Spinal cord (tissue), 9 donors: ENCODE measurements at regions not wholly inside any gene's neighbourhood (a gene's known extent, or its start where the extent isn't known, plus 50 kb on each side); places are given as distances from the start of the nearest gene placed in this dataset.
A peak's percentile ranks its signal among the peaks of the same experiment; 100 is the strongest.
"Not testable (repeated sequence)": the region's sequence is repeated elsewhere in the genome, so short reads cannot be mapped to it uniquely, and the experiment has no call there.

Source experiments
- DNase-seq, 6 donors: peaks; one replicate each; pipeline versions ENCODE4 v3.0.0 to v3.0.0-alpha.2; 2013 to 2015; ENCODE audit warnings: low spot score in 6 of 6, low read depth in 4 of 6
- H3K27ac ChIP-seq: one replicate; pipeline ENCODE4 v1.5.1; 2013; ENCODE audit warnings: low read depth, low read length, control low read depth
- H3K27me3 ChIP-seq: one replicate; pipeline ENCODE4 v1.6.1; 2013; ENCODE audit warnings: low read length; ENCODE audit not compliant: control insufficient read depth, insufficient read depth
- H3K36me3 ChIP-seq: one replicate; pipeline ENCODE4 v1.6.1; 2013; ENCODE audit warnings: low read length; ENCODE audit not compliant: control insufficient read depth, insufficient read depth
- H3K4me1 ChIP-seq: one replicate; pipeline ENCODE4 v1.6.1; 2013; ENCODE audit warnings: low read length; ENCODE audit not compliant: control insufficient read depth, insufficient read depth
- H3K4me3 ChIP-seq: one replicate; pipeline ENCODE4 v1.5.1; 2013; ENCODE audit warnings: low read depth, low read length, control low read depth
- H3K9me3 ChIP-seq: one replicate; pipeline ENCODE4 v1.6.1; 2013; ENCODE audit warnings: low read length; ENCODE audit not compliant: control insufficient read depth, insufficient read depth
- WGBS: methylation state at CpG from one replicate; pipeline ENCODE4 v1.1.5; 2013; ENCODE audit warnings: missing lambda C conversion rate; ENCODE audit not compliant: insufficient coverage; 5-methylcytosine and 5-hydroxymethylcytosine counted together
- donor health status: healthy.

- DNase-seq, result no peak
- Histone ChIP-seq H3K27ac (no peak overlapping the region), H3K36me3 (no peaks in the 10 kb centered on the region), H3K27me3 (no peaks in the 10 kb centered on the region), H3K4me3 (no peak overlapping the region), H3K4me1 (peaks cover 5% of the 10 kb centered on the region), H3K9me3 (no peaks in the 10 kb centered on the region)
- WGBS, result 57% methylated on average over 1 of the region's 1 CpG
Measured at GRCh38 chr5:32534041-32534440, 51.3 kb upstream of the SUB1 start.

GRCh38 chr5:32531885-32532520 lies 53.4 kb upstream of the SUB1 start:
- Histone ChIP-seq H3K36me3 (no peaks in the 10 kb centered on the region), H3K4me3 (peak overlapping the region; percentile 1), H3K9me3 (no peaks in the 10 kb centered on the region), H3K27me3 (no peaks in the 10 kb centered on the region), H3K4me1 (peaks cover 5% of the 10 kb centered on the region), H3K27ac (no peak overlapping the region)
- WGBS, result 10% methylated on average over 4 of the region's 8 CpGs
- DNase-seq, result peak; percentile 30 to 93 (median 54)

GRCh38 chr5:32527321-32527720 lies 58.0 kb upstream of the SUB1 start:
- H3K4me3 ChIP-seq, DNase-seq, H3K9me3 ChIP-seq, H3K27ac ChIP-seq, H3K27me3 ChIP-seq, H3K36me3 ChIP-seq, H3K4me1 ChIP-seq: not testable (repeated sequence)
- no CpG with 5 or more reads among the region's 3 CpGs for WGBS

- no peak overlapping the region for H3K27ac ChIP-seq
- no peaks in the 10 kb centered on the region for H3K9me3 ChIP-seq
- DNase-seq, result no peak
- H3K27me3 ChIP-seq, result no peaks in the 10 kb centered on the region
- H3K4me3 ChIP-seq, result no peak overlapping the region
- H3K36me3 ChIP-seq, result no peaks in the 10 kb centered on the region
- peaks cover 5% of the 10 kb centered on the region for H3K4me1 ChIP-seq
- WGBS, result 100% methylated on average over 1 of the region's 1 CpG
Measured at GRCh38 chr5:32526810-32527209, 58.5 kb upstream of the SUB1 start.

DNA sequence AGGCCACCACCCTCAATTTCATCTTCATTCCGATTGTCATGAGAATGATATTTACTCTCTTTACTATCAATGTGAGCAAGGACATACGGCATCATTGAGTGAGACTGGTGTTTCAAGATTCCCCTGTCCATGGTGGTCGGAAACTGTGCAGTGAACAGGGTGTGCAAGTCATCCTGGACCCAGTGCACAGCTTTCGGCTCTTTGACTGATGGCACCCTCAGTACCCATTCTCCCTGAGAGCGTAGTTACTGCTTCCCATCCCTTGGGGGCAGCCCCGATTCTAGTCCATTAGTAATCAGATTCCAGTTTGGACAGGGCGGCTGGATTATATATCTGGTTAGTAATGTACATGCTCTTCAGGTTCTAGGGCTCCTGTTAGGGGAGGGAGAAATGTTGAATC lies 61.7 kb upstream of the SUB1 start:
- Histone ChIP-seq H3K4me3 (no peak overlapping the region), H3K27ac (no peak overlapping the region), H3K4me1 (no peaks in the 10 kb centered on the region), H3K36me3 (no peaks in the 10 kb centered on the region), H3K9me3 (no peaks in the 10 kb centered on the region), H3K27me3 (no peaks in the 10 kb centered on the region)
- no peak for DNase-seq
- 80% methylated on average over 1 of the region's 7 CpGs for WGBS

DNA sequence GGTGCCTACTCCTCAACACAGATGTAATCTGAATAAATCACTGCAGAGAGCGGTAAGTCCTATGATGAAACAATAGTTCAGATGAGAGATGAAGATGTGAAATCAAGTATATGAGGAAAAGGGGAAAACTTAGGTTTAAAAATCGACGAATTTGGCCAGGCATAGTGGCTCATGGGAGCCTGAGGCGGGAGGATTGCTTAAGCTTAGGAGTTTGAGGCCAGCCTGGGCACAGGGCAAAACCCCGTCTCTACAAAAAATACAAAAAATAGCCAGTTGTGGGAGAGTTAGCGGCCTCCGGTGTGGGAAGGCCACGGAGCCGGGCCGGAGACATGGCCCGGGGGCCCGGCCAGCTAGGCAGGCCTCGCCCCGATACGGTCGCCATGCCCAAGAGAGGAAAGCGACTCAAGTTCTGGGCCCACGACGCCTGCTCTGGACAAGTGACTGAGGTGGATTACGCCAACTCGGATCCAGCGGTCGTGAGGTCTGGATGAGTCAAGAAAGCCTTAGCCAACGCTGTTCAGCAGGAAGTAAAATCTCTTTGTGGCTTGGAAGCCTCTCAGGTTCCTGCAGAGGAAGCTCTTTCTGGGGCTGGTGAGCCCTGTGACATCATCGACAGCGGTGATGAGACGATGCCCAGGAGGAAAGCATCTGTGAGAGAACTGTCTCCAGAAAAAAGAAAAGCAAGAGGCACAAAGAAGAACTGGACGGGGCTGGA lies 62.8 kb upstream of the SUB1 start:
- no peak for DNase-seq
- no peaks in the 10 kb centered on the region for H3K27me3 ChIP-seq
- WGBS, result 87% methylated on average over 27 of the region's 28 CpGs
- H3K4me1 ChIP-seq, result no peaks in the 10 kb centered on the region
- H3K27ac ChIP-seq, result no peak overlapping the region
- no peaks in the 10 kb centered on the region for H3K36me3 ChIP-seq
- H3K4me3 ChIP-seq, result no peak overlapping the region
- H3K9me3 ChIP-seq, result no peaks in the 10 kb centered on the region

DNA sequence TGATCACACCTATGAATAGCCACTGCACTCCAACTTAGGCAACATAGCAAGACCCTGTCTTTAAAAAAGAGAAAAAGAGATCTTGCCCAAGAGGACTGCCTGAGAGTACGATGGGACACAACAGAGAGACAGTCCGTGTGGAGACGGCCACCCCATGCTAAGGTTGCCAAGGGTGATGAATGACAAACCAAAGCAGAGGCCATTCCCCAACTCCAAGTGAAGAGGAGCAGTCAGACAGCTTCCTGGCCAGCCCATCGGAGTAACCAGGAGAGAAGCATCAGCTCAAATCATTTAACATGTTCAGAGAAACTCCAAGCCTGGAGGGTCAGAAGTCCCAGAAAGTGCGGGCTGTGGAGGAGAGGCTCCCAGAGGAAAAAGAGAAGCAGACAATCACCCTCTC lies 63.9 kb upstream of the SUB1 start:
- Histone ChIP-seq H3K27me3 (no peaks in the 10 kb centered on the region), H3K9me3 (no peaks in the 10 kb centered on the region), H3K36me3 (no peaks in the 10 kb centered on the region), H3K4me1 (no peaks in the 10 kb centered on the region), H3K4me3 (no peak overlapping the region), H3K27ac (no peak overlapping the region)
- WGBS, result 37% methylated on average over 3 of the region's 5 CpGs
- no peak for DNase-seq

DNA sequence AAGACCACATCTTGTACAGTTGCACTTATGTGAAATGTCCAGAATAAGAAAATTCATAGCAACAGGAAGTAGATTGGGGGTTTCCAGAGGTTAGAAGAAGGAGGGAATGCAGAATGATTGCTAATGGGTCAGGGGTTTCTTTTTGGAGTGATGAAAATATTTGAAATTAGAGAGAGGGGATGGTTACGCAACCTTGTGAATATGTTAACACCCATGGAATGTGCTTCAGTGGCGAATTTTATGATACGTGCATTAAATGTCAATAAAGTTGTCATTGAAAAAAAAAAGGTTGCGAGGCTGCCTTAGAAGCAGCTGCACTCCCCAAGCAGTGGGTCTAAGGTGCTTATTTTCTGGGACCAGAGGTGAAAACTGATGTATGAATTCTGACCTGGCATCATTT lies 64.4 kb upstream of the SUB1 start:
- no peak overlapping the region for H3K4me3 ChIP-seq
- no peaks in the 10 kb centered on the region for H3K4me1 ChIP-seq
- DNase-seq, result no peak
- 98% methylated on average over 4 of the region's 4 CpGs for WGBS
- H3K9me3 ChIP-seq, result no peaks in the 10 kb centered on the region
- no peaks in the 10 kb centered on the region for H3K36me3 ChIP-seq
- no peak overlapping the region for H3K27ac ChIP-seq
- H3K27me3 ChIP-seq, result no peaks in the 10 kb centered on the region

GRCh38 chr5:32520356-32520755 lies 65.0 kb upstream of the SUB1 start:
- H3K36me3 ChIP-seq, result no peaks in the 10 kb centered on the region
- no peak overlapping the region for H3K27ac ChIP-seq
- no peaks in the 10 kb centered on the region for H3K9me3 ChIP-seq
- H3K4me1 ChIP-seq, result no peaks in the 10 kb centered on the region
- H3K4me3 ChIP-seq, result no peak overlapping the region
- DNase-seq, result no peak
- no CpG with 5 or more reads among the region's 5 CpGs for WGBS
- H3K27me3 ChIP-seq, result no peaks in the 10 kb centered on the region

GRCh38 chr5:32519508-32519907 lies 65.8 kb upstream of the SUB1 start:
- no CpG with 5 or more reads among the region's 3 CpGs for WGBS
- no peak overlapping the region for H3K27ac ChIP-seq

More at GRCh38 chr5:32519508-32519907, 65.8 kb upstream of the SUB1 start:
- Histone ChIP-seq H3K9me3 (no peaks in the 10 kb centered on the region), H3K36me3 (no peaks in the 10 kb centered on the region), H3K4me1 (no peaks in the 10 kb centered on the region), H3K27me3 (no peaks in the 10 kb centered on the region), H3K4me3 (no peak overlapping the region)
- DNase-seq, result no peak
